ENCODE measurements at regions not wholly inside any gene's neighbourhood (a gene's known extent, or its start where the extent isn't known, plus 50 kb on each side); places are given as distances from the start of the nearest gene placed in this dataset.

GRCh38 chr5:135216471-135217343 lies 182.3 kb downstream of the MACROH2A1 start:
- no peak for TF ChIP-seq SIN3A (IDR thresholded peaks at IDR 0.05; ENCODE audit: borderline replicate concordance, insufficient read depth, low read length)
- no peak for TF ChIP-seq TAF1 (IDR thresholded peaks at IDR 0.05; ENCODE audit: borderline replicate concordance, insufficient read depth, low read length)
- no peak for TF ChIP-seq POLR2AphosphoS5 (IDR thresholded peaks at IDR 0.05; ENCODE audit: low read depth, low read length)
- TF ChIP-seq FOXP2 (optimal IDR thresholded peaks at IDR 0.05; ENCODE audit: borderline replicate concordance, extremely low read depth, extremely low read length, insufficient read depth), result no peak
- TF ChIP-seq REST (IDR thresholded peaks at IDR 0.05; ENCODE audit: insufficient read depth in 1 of 2, low read depth in 2 of 2, low read length in 2 of 2), result no peak

- TF ChIP-seq REST (IDR thresholded peaks at IDR 0.05; ENCODE audit: insufficient read depth in 1 of 2, low read depth in 2 of 2, low read length in 2 of 2), result no peak
- TF ChIP-seq TAF1 (IDR thresholded peaks at IDR 0.05; ENCODE audit: borderline replicate concordance, insufficient read depth, low read length), result no peak
Observed at GRCh38 chr5:135215617-135216470, 181.8 kb upstream of the PITX1 start.

- TF ChIP-seq POLR2AphosphoS5 (IDR thresholded peaks at IDR 0.05; ENCODE audit: low read depth, low read length) (no peak), TAF1 (IDR thresholded peaks at IDR 0.05; ENCODE audit: borderline replicate concordance, insufficient read depth, low read length) (no peak), SIN3A (IDR thresholded peaks at IDR 0.05; ENCODE audit: borderline replicate concordance, insufficient read depth, low read length) (no peak), REST (IDR thresholded peaks at IDR 0.05; ENCODE audit: insufficient read depth in 1 of 2, low read depth in 2 of 2, low read length in 2 of 2) (no peak), FOXP2 (optimal IDR thresholded peaks at IDR 0.05; ENCODE audit: borderline replicate concordance, extremely low read depth, extremely low read length, insufficient read depth) (no peak)
Observed at GRCh38 chr5:135214897-135215616, 181.0 kb upstream of the PITX1 start.

GRCh38 chr5:135213466-135214239 lies 179.6 kb upstream of the PITX1 start:
- TF ChIP-seq REST (IDR thresholded peaks at IDR 0.05; ENCODE audit: insufficient read depth in 1 of 2, low read depth in 2 of 2, low read length in 2 of 2) (no peak), TAF1 (IDR thresholded peaks at IDR 0.05; ENCODE audit: borderline replicate concordance, insufficient read depth, low read length) (no peak), SIN3A (IDR thresholded peaks at IDR 0.05; ENCODE audit: borderline replicate concordance, insufficient read depth, low read length) (no peak), POLR2AphosphoS5 (IDR thresholded peaks at IDR 0.05; ENCODE audit: low read depth, low read length) (no peak), FOXP2 (optimal IDR thresholded peaks at IDR 0.05; ENCODE audit: borderline replicate concordance, extremely low read depth, extremely low read length, insufficient read depth) (no peak)
